Karpas-422 (cell line): ENCODE measurements at regions not wholly inside any gene's neighbourhood (a gene's known extent, or its start where the extent isn't known, plus 50 kb on each side); places are given as distances from the start of the nearest gene placed in this dataset.
"Not testable (repeated sequence)": the region's sequence is repeated elsewhere in the genome, so short reads cannot be mapped to it uniquely, and the experiment has no call there.

Source experiments
- DNase-seq: peaks from one replicate; pipeline ENCODE4 v3.0.0-alpha.2; 2015
- H2AFZ ChIP-seq: fragments of 200-600 bp; sonication (generic); 2 replicates; pipeline ENCODE4 v1.6.1; 2014; ENCODE audit warnings: antibody characterized with exemption, low read length, mixed read lengths
- H3K27ac ChIP-seq: fragments of 200-600 bp; sonication (generic); 2 replicates; pipeline ENCODE4 v1.5.1; 2014; ENCODE audit warnings: mild to moderate bottlenecking, low read length, moderate library complexity
- H3K27me3 ChIP-seq: fragments of 200-600 bp; sonication (generic); 2 replicates; pipeline ENCODE4 v1.6.1; 2014; ENCODE audit warnings: low read length, mixed read lengths
- H3K36me3 ChIP-seq: fragments of 200-600 bp; sonication (generic); 2 replicates; pipeline ENCODE4 v1.6.1; 2014; ENCODE audit warnings: low read length, mixed read lengths; ENCODE audit not compliant: insufficient read depth
- H3K4me1 ChIP-seq: fragments of 200-600 bp; sonication (generic); 2 replicates; pipeline ENCODE4 v1.6.1; 2014; ENCODE audit warnings: mild to moderate bottlenecking, low read length, mixed read lengths
- H3K4me2 ChIP-seq: fragments of 200-600 bp; sonication (generic); 2 replicates; pipeline ENCODE4 v1.6.1; 2014; ENCODE audit warnings: low read length, low read depth, mild to moderate bottlenecking; ENCODE audit not compliant: poor library complexity, severe bottlenecking
- H3K4me3 ChIP-seq: fragments of 200-600 bp; sonication (generic); 2 replicates; pipeline ENCODE4 v1.5.1; 2014; ENCODE audit warnings: mild to moderate bottlenecking, antibody characterized with exemption, low read length, mixed read lengths
- H3K79me2 ChIP-seq: fragments of 200-600 bp; sonication (generic); 2 replicates; pipeline ENCODE4 v1.6.1; 2014; ENCODE audit warnings: mild to moderate bottlenecking, low read length, mixed read lengths
- H3K9ac ChIP-seq: fragments of 200-600 bp; sonication (generic); 2 replicates; pipeline ENCODE4 v1.6.0; 2014; ENCODE audit warnings: low read length
- H3K9me2 ChIP-seq: fragments of 200-600 bp; sonication (generic), shearing (Covaris generic); replicated peaks from 2 replicates; pipeline ENCODE4 v1.6.0; 2014; ENCODE audit warnings: mild to moderate bottlenecking, low read length, moderate library complexity; ENCODE audit not compliant: insufficient read depth
- H3K9me3 ChIP-seq: fragments of 300-700, 200-600 bp; sonication (generic); 2 replicates; pipeline ENCODE4 v1.6.1; 2014; ENCODE audit warnings: low read length, mixed read lengths
- H4K20me1 ChIP-seq: fragments of 200-600 bp; sonication (generic); 2 replicates; pipeline ENCODE4 v1.6.1; 2014; ENCODE audit warnings: mild to moderate bottlenecking, antibody characterized with exemption, low read length, low read depth; ENCODE audit not compliant: insufficient read depth

DNA sequence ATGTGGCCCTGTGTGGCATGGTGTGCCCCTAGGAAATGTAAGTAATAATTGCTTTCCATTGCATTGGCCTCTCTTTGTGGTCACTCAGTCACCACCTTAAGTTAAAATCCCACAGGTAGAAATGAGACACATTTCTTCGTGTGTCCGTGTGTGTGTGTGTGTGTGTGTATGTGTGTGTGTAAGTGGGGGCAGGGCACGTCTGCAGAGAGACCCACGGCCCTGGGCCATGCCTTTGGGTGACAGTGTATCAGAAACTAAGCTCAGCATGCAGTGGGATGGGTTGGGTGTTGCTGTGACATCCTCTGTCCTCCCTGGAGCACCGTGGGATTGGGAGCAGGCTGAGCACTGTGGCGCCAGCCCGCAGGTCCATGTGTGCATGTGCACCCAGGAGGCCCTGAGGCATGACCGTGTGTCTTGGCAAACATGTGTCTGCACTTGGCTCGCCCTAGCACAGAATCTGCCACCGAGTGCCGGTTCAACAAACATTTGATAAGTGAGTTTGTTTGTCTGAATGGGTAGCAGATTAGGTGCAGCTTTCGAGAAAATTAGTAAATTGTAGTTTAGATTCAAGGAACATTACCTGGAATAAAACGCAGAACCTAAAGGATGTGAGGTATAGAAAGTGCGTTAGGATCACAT, 91.8 kb downstream of the WTIP start:
- Histone ChIP-seq H3K9ac (no peak overlapping the region), H3K27me3 (no peaks in the 10 kb centered on the region), H3K4me1 (no peaks in the 10 kb centered on the region), H2AFZ (no peak overlapping the region), H3K9me2 (no peaks in the 10 kb centered on the region), H3K79me2 (no peaks in the 10 kb centered on the region), H3K9me3 (no peaks in the 10 kb centered on the region; the same call in 1 of the 2 replicates), H3K4me3 (no peak overlapping the region), H3K27ac (no peak overlapping the region), H3K4me2 (no peak overlapping the region), H4K20me1 (no peaks in the 10 kb centered on the region), H3K36me3 (no peaks in the 10 kb centered on the region)
- no peak for DNase-seq

DNA sequence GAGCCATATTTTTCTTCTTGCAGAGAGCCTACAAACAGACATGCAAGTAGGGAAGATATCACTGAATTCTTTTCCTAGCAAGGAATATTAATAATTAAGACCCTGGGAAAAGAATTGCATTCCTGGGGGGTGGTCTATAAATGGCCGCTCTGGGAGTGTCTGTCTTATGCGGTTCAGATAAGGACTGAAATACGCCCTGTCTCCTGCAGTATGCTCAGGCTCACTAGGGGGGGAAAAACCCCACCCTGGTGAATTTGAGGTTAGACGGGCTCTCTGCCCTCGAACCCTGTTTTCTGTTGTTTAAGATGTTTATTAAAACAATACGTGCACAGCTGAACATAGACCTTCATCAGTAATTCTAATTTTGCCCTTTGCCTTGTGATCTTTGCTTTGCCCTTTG, 88.6 kb downstream of the WTIP start:
- not testable (repeated sequence) for H3K4me3 ChIP-seq, H2AFZ ChIP-seq, H3K27ac ChIP-seq, H3K9me3 ChIP-seq, H3K27me3 ChIP-seq, H3K4me1 ChIP-seq, DNase-seq, H3K79me2 ChIP-seq, H3K9ac ChIP-seq, H3K9me2 ChIP-seq, H3K36me3 ChIP-seq, H4K20me1 ChIP-seq, H3K4me2 ChIP-seq

DNA sequence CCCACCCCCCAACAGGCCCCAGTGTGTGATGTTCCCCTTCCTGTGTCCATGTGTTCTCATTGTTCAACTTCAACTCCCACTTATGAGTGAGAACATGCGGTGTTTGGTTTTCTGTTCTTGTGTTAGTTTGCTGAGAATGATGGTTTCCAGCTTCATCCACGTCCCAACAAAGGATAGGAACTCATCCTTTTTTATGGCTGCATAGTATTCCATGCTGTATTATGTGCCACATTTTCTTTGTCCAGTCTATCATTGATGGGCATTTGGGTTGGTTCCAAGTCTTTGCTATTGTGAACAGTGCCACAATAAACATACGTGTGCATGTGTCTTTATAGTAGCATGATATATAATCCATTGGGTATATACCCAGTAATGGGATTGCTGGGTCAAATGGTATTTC, 80.8 kb downstream of the WTIP start:
- H4K20me1 ChIP-seq, DNase-seq, H3K4me2 ChIP-seq, H3K9me2 ChIP-seq, H3K4me1 ChIP-seq, H2AFZ ChIP-seq, H3K9ac ChIP-seq, H3K79me2 ChIP-seq, H3K27ac ChIP-seq, H3K36me3 ChIP-seq, H3K27me3 ChIP-seq, H3K9me3 ChIP-seq, H3K4me3 ChIP-seq: not testable (repeated sequence)
